ENCODE measurements at regions not wholly inside any gene's neighbourhood (a gene's known extent, or its start where the extent isn't known, plus 50 kb on each side); places are given as distances from the start of the nearest gene placed in this dataset.

DNA sequence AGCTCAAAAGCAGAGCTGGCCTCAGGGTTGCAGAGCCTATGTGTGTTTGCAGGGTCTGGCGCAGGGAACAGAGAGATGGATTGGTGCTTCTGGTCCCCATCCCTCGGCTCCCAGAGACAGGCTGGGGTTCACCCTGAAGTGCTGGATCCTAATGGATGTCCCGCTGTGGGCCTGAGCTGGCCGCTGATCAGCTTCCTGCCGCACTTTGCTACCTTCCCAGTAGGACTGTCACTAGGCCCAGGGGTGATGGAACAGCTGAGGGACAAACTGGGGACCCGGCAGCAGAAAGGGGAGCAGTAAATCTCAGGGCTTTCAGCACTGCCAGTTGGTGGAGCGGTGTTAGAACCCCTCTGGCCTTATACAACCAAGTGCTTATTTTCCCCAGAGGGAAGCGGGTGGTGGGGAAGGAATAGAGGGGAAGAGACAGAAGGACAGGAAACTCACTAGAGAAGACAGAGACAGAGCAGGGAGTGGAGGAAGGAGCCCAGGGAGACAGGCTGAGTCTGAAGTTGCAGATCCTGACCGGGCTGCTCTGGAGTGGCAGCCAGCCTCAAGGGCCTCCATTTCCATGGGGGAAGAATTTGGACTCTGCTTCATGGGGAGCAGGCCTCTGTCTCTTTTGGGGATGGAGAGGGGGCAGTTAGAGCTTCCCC lies 78.6 kb downstream of the MRM1 start:
- no peak for TF ChIP-seq EZH2 (IDR thresholded peaks at IDR 0.05; ENCODE audit: insufficient read depth, low read length)
- TF ChIP-seq, protein P1, sequence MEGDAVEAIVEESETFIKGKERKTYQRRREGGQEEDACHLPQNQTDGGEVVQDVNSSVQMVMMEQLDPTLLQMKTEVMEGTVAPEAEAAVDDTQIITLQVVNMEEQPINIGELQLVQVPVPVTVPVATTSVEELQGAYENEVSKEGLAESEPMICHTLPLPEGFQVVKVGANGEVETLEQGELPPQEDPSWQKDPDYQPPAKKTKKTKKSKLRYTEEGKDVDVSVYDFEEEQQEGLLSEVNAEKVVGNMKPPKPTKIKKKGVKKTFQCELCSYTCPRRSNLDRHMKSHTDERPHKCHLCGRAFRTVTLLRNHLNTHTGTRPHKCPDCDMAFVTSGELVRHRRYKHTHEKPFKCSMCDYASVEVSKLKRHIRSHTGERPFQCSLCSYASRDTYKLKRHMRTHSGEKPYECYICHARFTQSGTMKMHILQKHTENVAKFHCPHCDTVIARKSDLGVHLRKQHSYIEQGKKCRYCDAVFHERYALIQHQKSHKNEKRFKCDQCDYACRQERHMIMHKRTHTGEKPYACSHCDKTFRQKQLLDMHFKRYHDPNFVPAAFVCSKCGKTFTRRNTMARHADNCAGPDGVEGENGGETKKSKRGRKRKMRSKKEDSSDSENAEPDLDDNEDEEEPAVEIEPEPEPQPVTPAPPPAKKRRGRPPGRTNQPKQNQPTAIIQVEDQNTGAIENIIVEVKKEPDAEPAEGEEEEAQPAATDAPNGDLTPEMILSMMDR (IDR thresholded peaks at IDR 0.05; ENCODE audit: insufficient read depth, low read depth, low read length), result no peak
